SK-N-SH (cell line): ENCODE measurements at regions not wholly inside any gene's neighbourhood (a gene's known extent, or its start where the extent isn't known, plus 50 kb on each side); places are given as distances from the start of the nearest gene placed in this dataset.

ENCODE experiments used
- ELF1 ChIP-seq: IDR thresholded peaks from 2 replicates; pipeline ENCODE4 v1.4.0; 2012
- EP300 ChIP-seq, 2 experiments: IDR thresholded peaks; 2 replicates each; pipeline versions ENCODE4 v1.4.0 to v1.6.1; 2012; ENCODE audit warnings: borderline replicate concordance in 1 of 2, low read depth in 1 of 2, low read length in 1 of 2
- RCOR1 ChIP-seq: fragments of 150-350 bp; IDR thresholded peaks from 2 replicates; pipeline ENCODE4 v1.6.1; 2017; ENCODE audit warnings: antibody characterized with exemption, low read length
- REST ChIP-seq: IDR thresholded peaks from 2 replicates; pipeline ENCODE4 v1.6.1; 2012; ENCODE audit warnings: mild to moderate bottlenecking, low read depth, low read length, moderate library complexity
- SIN3A ChIP-seq: IDR thresholded peaks from 2 replicates; pipeline ENCODE4 v1.6.1; 2012; ENCODE audit warnings: low read depth, mild to moderate bottlenecking, low read length, moderate library complexity, borderline replicate concordance
- TF ChIP-seq, protein P1 (sequence below): fragments of 200-600 bp; sonication (generic); IDR thresholded peaks from 2 replicates; pipeline ENCODE4 v1.6.1; 2017; ENCODE audit warnings: antibody characterized with exemption, mild to moderate bottlenecking, moderate library complexity
- TF ChIP-seq, protein P2 (sequence below): IDR thresholded peaks from 2 replicates; pipeline ENCODE4 v1.4.0; 2012; ENCODE audit warnings: low read depth
- TF ChIP-seq, protein P3 (sequence below): IDR thresholded peaks from 2 replicates; pipeline ENCODE4 v1.4.0; 2012; ENCODE audit warnings: low read depth, borderline replicate concordance
- TF ChIP-seq, protein P4 (sequence below): IDR thresholded peaks from 2 replicates; pipeline ENCODE4; 2012

- TF ChIP-seq SIN3A (no peak), REST (no peak), EP300 (IDR thresholded peaks at IDR 0.05; ENCODE audit: borderline replicate concordance in 1 of 2, low read depth in 1 of 2, low read length in 1 of 2) (no peak), RCOR1 (no peak), ELF1 (no peak)
- TF ChIP-seq, protein P1, sequence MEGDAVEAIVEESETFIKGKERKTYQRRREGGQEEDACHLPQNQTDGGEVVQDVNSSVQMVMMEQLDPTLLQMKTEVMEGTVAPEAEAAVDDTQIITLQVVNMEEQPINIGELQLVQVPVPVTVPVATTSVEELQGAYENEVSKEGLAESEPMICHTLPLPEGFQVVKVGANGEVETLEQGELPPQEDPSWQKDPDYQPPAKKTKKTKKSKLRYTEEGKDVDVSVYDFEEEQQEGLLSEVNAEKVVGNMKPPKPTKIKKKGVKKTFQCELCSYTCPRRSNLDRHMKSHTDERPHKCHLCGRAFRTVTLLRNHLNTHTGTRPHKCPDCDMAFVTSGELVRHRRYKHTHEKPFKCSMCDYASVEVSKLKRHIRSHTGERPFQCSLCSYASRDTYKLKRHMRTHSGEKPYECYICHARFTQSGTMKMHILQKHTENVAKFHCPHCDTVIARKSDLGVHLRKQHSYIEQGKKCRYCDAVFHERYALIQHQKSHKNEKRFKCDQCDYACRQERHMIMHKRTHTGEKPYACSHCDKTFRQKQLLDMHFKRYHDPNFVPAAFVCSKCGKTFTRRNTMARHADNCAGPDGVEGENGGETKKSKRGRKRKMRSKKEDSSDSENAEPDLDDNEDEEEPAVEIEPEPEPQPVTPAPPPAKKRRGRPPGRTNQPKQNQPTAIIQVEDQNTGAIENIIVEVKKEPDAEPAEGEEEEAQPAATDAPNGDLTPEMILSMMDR, result no peak
- TF ChIP-seq, protein P2, sequence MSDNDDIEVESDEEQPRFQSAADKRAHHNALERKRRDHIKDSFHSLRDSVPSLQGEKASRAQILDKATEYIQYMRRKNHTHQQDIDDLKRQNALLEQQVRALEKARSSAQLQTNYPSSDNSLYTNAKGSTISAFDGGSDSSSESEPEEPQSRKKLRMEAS, result no peak
- TF ChIP-seq, protein P3, sequence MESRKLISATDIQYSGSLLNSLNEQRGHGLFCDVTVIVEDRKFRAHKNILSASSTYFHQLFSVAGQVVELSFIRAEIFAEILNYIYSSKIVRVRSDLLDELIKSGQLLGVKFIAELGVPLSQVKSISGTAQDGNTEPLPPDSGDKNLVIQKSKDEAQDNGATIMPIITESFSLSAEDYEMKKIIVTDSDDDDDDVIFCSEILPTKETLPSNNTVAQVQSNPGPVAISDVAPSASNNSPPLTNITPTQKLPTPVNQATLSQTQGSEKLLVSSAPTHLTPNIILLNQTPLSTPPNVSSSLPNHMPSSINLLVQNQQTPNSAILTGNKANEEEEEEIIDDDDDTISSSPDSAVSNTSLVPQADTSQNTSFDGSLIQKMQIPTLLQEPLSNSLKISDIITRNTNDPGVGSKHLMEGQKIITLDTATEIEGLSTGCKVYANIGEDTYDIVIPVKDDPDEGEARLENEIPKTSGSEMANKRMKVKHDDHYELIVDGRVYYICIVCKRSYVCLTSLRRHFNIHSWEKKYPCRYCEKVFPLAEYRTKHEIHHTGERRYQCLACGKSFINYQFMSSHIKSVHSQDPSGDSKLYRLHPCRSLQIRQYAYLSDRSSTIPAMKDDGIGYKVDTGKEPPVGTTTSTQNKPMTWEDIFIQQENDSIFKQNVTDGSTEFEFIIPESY, result no peak
- TF ChIP-seq, protein P4, sequence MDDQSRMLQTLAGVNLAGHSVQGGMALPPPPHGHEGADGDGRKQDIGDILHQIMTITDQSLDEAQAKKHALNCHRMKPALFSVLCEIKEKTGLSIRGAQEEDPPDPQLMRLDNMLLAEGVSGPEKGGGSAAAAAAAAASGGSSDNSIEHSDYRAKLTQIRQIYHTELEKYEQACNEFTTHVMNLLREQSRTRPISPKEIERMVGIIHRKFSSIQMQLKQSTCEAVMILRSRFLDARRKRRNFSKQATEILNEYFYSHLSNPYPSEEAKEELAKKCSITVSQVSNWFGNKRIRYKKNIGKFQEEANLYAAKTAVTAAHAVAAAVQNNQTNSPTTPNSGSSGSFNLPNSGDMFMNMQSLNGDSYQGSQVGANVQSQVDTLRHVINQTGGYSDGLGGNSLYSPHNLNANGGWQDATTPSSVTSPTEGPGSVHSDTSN, result no peak
Measured at GRCh38 chr13:53326716-53327115, 298.1 kb downstream of the OLFM4 start.
